ENCODE measurements at regions not wholly inside any gene's neighbourhood (a gene's known extent, or its start where the extent isn't known, plus 50 kb on each side); places are given as distances from the start of the nearest gene placed in this dataset.

DNA sequence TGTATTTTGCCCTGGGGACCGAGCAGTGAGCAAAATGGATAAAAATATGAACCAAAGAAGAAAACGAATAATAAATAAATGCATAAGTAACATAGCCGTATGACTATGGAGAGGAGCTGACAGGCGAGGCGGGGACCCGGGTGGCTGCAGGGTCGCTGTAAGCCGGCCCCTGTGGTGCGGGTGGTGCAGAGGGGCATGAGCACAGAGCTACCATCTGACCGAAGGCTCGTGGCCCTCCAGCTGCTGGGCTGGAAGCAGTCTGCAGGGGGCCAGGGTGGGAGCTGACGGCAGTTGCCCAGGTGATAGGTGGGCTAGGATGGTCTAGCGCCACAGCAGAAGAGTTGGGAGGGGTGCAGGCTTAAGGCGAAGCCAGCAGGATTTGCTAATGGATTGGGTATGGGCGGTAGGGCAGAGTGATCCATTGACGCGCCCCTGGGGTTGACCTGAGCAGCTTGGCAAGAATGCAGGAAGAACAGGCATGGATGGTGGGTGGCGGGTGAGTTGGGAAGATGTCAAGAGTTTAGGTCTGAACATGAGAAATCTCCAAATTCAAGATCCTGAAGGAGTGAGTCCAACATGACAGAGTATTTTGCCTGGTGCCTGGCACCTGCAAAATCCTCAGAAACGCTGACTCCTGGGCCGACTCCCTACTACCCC, 228.0 kb downstream of the FOXL1 start:
- Mint-ChIP-seq H3K27ac (no peak overlapping the region), H3K9me3 (no peaks in the 10 kb centered on the region), H3K4me3 (no peak overlapping the region), H3K4me1 (no peaks in the 10 kb centered on the region), H3K27me3 (peaks cover 16% of the 10 kb centered on the region), H3K36me3 (no peaks in the 10 kb centered on the region)
- no peak for DNase-seq
- CTCF ChIA-PET = no interaction called here

DNA sequence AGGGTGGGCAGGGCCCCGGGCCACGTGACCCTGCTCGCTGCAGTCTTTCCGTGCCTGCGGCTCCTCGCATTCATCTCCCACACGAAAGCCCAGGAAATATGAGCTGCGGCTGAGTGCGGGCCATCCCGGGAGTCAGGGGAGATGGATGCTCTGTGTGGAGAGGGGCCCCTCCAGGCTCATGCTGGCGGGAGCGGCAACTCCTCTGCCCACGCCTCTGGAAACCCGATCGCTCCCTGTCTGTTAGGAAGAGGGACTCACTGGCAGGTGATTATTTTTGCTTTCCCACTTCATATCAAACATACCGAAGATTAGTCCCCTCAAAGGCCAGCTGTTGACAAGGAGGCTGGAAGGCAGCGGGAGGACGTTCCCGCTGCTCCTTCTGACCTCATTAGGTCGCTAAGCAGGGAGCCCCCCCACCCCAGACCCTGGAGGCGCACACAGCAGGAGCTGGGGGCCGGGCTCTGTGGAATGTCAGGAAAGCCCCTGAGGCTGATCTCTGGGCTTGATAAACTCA, 228.5 kb downstream of the FOXL1 start:
- Mint-ChIP-seq H3K9me3 (no peaks in the 10 kb centered on the region), H3K4me3 (no peak overlapping the region), H3K4me1 (no peaks in the 10 kb centered on the region), H3K27ac (no peak overlapping the region), H3K36me3 (no peaks in the 10 kb centered on the region), H3K27me3 (peaks cover 16% of the 10 kb centered on the region)
- CTCF ChIA-PET = no interaction called here
- no peak for DNase-seq

DNA sequence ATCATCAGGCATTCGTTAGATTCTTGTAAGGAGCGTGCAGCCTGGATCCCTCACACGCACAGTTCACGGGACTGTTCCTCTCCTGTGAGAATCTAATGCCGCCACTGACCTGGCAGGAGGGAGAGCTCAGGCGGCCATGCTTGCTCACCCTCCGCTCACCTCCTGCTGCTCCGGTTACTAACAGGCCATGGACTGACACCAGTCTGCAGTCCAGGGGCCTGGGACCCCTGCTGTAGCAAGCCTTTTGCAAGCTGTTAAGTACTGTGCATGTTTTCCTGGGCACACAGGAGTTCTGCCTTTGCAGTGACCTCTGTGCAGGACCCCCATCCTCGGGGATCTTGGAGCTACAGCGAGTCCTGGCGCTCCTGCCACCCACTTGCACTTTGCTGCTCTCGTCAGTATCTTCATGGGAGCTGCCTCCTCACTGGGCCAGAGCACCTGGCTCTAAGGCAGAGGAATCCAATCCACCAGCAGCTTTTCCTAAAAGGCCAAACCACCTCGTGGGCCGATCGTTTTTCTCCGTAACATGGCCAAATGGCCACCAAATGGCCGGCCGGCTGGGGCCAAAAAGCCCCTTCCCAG, 230.6 kb downstream of the FOXL1 start:
- Mint-ChIP-seq H3K27ac (no peak overlapping the region), H3K27me3 (peaks cover 16% of the 10 kb centered on the region), H3K4me3 (no peak overlapping the region), H3K9me3 (no peaks in the 10 kb centered on the region), H3K4me1 (no peaks in the 10 kb centered on the region), H3K36me3 (no peaks in the 10 kb centered on the region)
- CTCF ChIA-PET = no interaction called here
- DNase-seq = no peak

DNA sequence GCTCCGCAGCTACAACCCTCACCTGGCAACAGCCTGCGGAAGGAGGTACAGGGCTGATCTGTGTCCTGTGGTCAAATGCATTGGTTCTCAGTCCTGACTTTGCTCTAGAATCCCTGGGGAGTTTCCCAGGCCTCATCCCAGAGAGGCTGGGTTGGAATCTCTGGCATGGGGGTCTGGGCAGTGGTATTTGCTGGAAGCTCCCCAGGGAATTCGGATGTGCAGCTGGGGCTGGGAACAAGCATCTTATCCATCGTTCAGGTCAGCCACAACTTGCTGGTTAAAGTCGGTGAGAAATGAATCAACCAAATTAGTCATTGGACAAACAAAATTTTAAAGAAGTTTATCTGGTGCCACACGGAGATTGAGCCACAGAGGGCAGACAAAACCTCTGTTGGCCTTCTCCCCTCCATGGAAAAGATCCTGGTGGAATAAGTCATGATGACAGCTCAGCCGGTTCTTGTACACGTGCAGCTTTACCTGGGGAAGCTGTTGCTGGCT, 231.2 kb downstream of the FOXL1 start:
- CTCF ChIA-PET = no interaction called here
- Mint-ChIP-seq H3K27ac (no peak overlapping the region), H3K4me1 (no peaks in the 10 kb centered on the region), H3K9me3 (no peaks in the 10 kb centered on the region), H3K4me3 (no peak overlapping the region), H3K27me3 (peaks cover 16% of the 10 kb centered on the region), H3K36me3 (no peaks in the 10 kb centered on the region)
- DNase-seq = no peak

GRCh38 chr16:86810062-86810461, 231.7 kb downstream of the FOXL1 start:
- Mint-ChIP-seq H3K4me1 (no peaks in the 10 kb centered on the region), H3K27me3 (peaks cover 16% of the 10 kb centered on the region), H3K9me3 (no peaks in the 10 kb centered on the region), H3K36me3 (no peaks in the 10 kb centered on the region), H3K27ac (no peak overlapping the region), H3K4me3 (no peak overlapping the region)
- no peak for DNase-seq
- CTCF ChIA-PET = no interaction called here

- Mint-ChIP-seq H3K4me1 (no peaks in the 10 kb centered on the region), H3K9me3 (no peaks in the 10 kb centered on the region), H3K36me3 (no peaks in the 10 kb centered on the region), H3K27ac (no peak overlapping the region), H3K27me3 (peaks cover 7% of the 10 kb centered on the region), H3K4me3 (no peak overlapping the region)
- CTCF ChIA-PET = no interaction called here
- no peak for DNase-seq
Measured at GRCh38 chr16:86812363-86812970, 234.1 kb downstream of the FOXL1 start.

- Mint-ChIP-seq H3K9me3 (no peaks in the 10 kb centered on the region), H3K4me1 (no peaks in the 10 kb centered on the region), H3K27ac (no peak overlapping the region), H3K4me3 (no peak overlapping the region), H3K27me3 (peaks cover 11% of the 10 kb centered on the region), H3K36me3 (no peaks in the 10 kb centered on the region)
- CTCF ChIA-PET = no interaction called here
- no peak for DNase-seq
Measured at GRCh38 chr16:86814256-86814655, 235.9 kb downstream of the FOXL1 start.

- CTCF ChIA-PET = no interaction called here
- H3K27ac Mint-ChIP-seq = no peak overlapping the region
Measured at GRCh38 chr16:86816930-86817625, 238.7 kb downstream of the FOXL1 start.

DNA sequence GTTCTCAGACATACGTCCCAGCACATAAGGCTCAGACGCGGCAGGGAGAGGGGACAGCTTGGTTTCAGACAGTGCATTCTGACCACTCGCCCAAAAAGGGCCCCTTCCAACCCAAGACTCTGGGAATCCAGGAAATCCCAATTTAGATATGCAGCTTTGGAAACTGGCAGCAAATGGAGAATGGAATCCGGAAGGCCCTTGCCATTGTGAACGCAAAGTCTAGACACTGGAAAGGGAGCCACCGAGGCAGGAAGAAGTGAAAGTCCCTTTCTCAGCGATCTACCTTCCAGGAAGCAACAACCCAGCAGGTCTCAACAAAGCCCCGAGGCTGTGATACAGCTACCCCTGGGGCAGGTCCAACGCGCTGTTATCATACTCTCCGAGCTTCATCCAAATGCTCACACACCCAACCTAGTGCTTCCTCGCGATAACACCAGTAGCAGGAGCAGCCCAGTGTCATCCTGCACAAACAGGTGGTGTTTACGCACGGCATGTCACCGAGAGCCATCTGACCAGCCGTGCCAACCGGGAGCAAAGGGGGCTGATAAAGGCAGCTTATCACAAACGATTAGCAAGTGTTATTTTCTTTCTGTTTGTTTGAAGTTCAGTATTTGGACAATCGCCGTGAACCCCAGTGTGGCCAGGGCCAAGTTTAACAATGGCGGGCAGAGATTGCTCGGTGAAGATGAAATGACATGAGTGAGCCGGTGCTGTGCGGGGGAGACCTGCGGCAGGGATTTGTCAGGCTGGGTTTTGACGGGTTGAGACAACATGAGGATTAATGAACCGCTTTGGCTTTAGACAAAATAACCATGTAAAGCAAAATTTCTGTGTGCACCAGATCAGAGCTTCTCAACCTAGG, 240.6 kb downstream of the FOXL1 start:
- Mint-ChIP-seq H3K36me3 (no peaks in the 10 kb centered on the region), H3K27ac (no peak overlapping the region), H3K27me3 (peaks cover 17% of the 10 kb centered on the region), H3K4me3 (no peak overlapping the region), H3K4me1 (no peaks in the 10 kb centered on the region), H3K9me3 (no peaks in the 10 kb centered on the region)
- DNase-seq = no peak
- CTCF ChIA-PET = no interaction called here

More at GRCh38 chr16:86816930-86817625, 238.7 kb downstream of the FOXL1 start:
- H3K9me3 Mint-ChIP-seq = no peaks in the 10 kb centered on the region
- H3K4me1 Mint-ChIP-seq = no peaks in the 10 kb centered on the region
- no peak overlapping the region for H3K4me3 Mint-ChIP-seq
- peaks cover 13% of the 10 kb centered on the region for H3K27me3 Mint-ChIP-seq
- no peaks in the 10 kb centered on the region for H3K36me3 Mint-ChIP-seq
- DNase-seq = no peak

GRCh38 chr16:86819533-86819892, 241.2 kb downstream of the FOXL1 start:
- no peak overlapping the region for H3K27ac Mint-ChIP-seq
- H3K4me1 Mint-ChIP-seq = no peaks in the 10 kb centered on the region
- CTCF ChIA-PET = no interaction called here

DNA sequence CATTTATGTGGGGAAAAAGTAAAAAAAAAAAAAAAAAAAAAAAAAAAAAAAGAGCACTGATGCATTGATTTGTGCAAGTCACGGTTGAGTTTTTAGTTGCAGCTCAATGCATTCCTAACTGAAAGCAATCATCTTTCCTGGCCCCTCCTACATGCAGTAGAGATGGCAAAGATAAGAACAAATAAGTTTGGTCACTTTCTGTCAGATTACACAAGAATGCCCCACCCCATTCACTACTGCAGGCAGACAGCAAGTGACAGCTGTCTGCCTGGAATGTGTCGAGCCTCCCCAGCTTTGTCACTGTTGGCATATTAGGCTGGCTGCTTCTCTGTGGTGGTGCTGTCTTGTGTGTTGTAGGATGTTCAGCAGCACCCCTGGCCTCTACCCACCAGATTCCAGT, 243.5 kb downstream of the FOXL1 start:
- H3K36me3 Mint-ChIP-seq = no peaks in the 10 kb centered on the region
- no peaks in the 10 kb centered on the region for H3K9me3 Mint-ChIP-seq
- CTCF ChIA-PET = no interaction called here
- H3K4me3 Mint-ChIP-seq = no peak overlapping the region
- no peak for DNase-seq
- H3K27me3 Mint-ChIP-seq = peaks cover 35% of the 10 kb centered on the region
- no peaks in the 10 kb centered on the region for H3K4me1 Mint-ChIP-seq
- no peak overlapping the region for H3K27ac Mint-ChIP-seq

More at GRCh38 chr16:86819533-86819892, 241.2 kb downstream of the FOXL1 start:
- no peak overlapping the region for H3K4me3 Mint-ChIP-seq
- H3K9me3 Mint-ChIP-seq = no peaks in the 10 kb centered on the region
- H3K36me3 Mint-ChIP-seq = no peaks in the 10 kb centered on the region
- no peak for DNase-seq
- peaks cover 17% of the 10 kb centered on the region for H3K27me3 Mint-ChIP-seq

DNA sequence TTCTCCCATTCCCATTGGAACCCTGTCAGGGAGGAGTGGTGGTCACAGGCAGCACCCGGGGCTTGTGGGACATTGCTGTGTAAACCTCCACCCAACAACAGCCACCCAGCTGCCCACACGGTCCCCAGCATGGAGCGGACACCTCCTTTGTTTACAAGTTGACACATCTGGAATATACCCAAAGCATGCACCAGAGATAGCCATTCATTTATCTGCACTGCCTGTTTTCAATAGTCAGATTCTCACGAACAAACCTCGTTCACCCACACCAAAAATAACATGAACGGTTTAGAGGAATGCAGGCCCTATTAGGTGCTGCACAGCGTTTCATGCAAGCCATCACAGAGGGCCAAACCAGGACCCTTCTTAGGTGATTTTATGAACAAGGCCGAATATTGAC, 244.8 kb downstream of the FOXL1 start:
- H3K4me1 Mint-ChIP-seq = peaks cover 4% of the 10 kb centered on the region
- no peaks in the 10 kb centered on the region for H3K9me3 Mint-ChIP-seq
- H3K4me3 Mint-ChIP-seq = no peak overlapping the region
- H3K27ac Mint-ChIP-seq = no peak overlapping the region
- H3K27me3 Mint-ChIP-seq = peaks cover 34% of the 10 kb centered on the region
- CTCF ChIA-PET = no interaction called here
- DNase-seq = no peak
- no peaks in the 10 kb centered on the region for H3K36me3 Mint-ChIP-seq

DNA sequence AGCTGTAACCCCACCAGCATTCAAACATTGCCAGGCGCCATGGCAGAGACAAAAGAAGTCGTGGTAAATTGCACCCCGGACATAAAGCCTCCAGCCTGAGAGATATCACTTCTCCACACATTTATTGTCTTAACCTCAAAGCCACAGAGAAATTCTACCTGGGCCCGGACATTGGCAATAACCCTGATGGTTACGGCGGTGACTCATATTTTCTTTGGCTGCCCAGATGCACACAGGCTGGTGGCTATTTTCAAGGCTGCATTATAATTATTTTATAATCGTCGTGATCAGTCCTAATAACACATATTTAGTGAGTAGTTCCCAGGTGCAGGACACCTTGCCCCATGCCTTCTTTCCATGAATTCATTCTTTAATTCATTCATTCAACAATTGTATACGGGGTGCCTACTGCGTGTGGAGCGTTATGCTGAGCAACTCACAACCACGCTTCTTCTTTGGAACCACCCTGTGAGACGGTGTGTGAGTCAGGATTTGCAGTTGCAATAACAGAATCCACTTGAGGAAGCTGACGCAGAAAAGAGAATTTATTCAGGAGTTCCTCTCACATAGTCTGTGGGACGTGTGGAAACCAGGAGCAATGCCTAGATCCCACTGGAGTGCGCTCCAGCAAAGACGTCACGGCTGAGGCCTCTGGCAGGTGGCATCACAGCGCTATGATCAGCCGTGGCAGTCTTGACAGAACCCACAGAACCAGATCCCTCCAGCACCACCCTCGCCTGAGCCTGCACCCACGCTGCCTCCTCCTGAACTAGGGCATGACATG, 245.7 kb downstream of the FOXL1 start:
- H3K4me1 Mint-ChIP-seq = peaks cover 4% of the 10 kb centered on the region
- no peak overlapping the region for H3K4me3 Mint-ChIP-seq
- no peak overlapping the region for H3K27ac Mint-ChIP-seq
- no peaks in the 10 kb centered on the region for H3K9me3 Mint-ChIP-seq
- peaks cover 41% of the 10 kb centered on the region for H3K27me3 Mint-ChIP-seq
- DNase-seq = no peak
- CTCF ChIA-PET = no interaction called here
- no peaks in the 10 kb centered on the region for H3K36me3 Mint-ChIP-seq
